Suppressor macrophage (primary cell): ENCODE measurements at regions not wholly inside any gene's neighbourhood (a gene's known extent, or its start where the extent isn't known, plus 50 kb on each side); places are given as distances from the start of the nearest gene placed in this dataset.
"Not testable (repeated sequence)": the region's sequence is repeated elsewhere in the genome, so short reads cannot be mapped to it uniquely, and the experiment has no call there.

Experiments
- DNase-seq, 4 experiments: peaks; one replicate each; pipeline ENCODE4 v3.0.0-alpha.2; 2020 to 2022

DNA sequence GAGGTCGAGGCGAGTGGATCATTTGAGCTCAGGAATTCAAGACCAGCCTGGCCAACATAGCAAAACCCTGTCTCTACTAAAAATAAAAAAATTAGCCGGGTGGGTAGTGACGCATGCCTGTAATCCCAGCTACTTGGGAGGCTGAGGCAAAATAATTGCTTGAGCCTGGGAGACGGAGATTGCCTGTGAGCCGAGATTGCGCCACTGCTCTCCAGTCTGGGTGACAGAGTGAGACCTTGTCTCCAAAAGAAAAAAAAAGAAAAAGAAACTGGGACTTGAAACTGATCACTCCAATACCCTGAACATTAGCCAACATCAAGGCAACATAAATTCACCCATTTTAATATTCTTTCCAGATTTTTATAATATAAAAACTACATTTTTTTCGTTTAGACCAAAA lies 874.6 kb upstream of the MBL2 start:
- not testable (repeated sequence) for DNase-seq

DNA sequence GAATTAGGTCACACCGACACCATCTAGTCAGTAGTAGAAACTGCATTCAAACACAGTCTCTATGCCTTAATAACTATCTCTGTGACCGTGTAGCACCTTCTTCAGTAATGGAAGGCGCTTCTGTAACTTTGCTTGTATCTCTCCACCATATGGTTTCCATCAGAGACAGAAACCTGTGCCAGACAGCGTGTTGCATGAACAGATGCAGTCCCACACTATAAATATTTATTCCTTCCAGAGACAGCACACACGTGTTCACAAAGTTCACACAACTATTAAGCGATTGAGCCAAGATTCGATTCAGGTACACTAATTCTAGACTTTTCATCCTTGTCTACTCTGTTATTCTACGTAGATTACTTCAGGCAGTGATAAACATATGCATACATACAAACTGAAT lies 873.9 kb upstream of the MBL2 start:
- DNase-seq = no peak

DNA sequence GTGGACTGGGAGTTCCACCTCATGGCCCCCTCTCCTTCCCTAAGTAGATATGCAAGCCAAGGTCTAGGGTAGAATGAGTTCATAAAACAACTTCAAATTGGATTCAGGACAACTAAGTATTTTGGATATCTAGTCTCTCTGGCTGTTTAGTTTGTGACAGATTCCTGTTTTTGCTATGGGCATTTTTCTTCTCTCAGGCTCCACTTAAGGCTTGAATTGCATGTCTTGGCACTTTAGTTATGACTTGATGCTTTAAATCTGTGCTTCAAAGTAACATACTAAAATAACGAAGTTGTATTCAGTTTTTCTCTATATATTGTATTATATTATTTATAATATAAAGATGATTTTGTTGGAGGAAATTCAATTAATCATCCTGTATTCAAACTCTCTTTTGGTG lies 873.4 kb upstream of the MBL2 start:
- no peak for DNase-seq

DNA sequence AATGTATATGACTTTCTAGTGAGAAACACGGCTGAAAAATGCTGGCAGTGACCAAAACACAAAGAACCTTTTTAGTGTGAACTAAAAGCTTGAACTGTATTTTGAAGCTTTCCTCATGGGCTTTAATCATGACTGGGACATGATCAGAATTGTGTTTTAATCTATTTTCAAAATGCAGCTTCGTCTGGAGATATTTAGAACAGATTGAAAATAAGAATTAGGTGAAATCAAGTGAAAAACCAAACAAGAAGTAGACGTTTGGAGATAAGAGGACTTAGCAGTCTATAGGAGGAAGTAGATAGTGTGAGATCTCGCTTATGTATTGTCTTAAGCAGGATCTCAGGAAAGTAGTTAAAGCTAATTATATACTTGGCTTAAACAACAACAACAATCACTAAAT lies 865.4 kb upstream of the MBL2 start:
- DNase-seq = peak in 1 of 4 experiments; percentile 1

DNA sequence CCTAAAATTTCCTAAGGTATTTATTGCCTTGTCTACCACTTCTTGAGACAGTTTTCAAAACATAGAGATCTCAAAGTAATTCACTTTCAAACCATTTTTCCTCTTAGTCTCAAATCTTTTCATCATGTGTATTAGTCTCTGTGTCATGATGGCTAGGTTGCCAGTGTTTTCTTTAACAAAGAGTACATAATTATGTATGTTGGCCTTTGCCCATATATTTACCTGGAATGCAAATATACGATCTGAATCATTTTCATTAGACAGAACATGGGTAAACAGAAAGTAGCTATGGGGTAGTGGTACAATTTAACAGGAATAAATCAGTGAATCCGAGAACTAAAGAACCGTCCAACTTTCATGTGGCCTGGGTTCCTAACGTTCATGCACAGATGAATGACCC lies 852.1 kb upstream of the MBL2 start:
- DNase-seq = no peak

DNA sequence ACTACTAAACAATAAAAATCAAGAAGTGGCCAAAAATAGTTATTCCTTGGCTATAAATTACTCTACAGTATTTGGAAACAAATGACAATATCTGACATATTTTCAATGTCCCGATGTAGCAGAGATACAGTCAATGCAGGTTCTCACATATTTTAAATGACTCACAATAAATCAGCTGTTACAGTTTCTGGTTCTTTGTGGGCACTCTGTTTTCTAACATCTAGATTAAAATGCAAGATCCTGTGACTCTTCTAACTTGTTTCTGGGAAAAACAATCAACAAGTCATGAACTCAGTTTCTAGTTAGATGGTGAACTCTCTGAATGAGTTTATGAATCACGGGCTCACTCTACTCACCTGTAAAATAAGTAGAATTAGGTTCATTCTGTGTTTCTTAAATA lies 849.6 kb upstream of the MBL2 start:
- DNase-seq = no peak

DNA sequence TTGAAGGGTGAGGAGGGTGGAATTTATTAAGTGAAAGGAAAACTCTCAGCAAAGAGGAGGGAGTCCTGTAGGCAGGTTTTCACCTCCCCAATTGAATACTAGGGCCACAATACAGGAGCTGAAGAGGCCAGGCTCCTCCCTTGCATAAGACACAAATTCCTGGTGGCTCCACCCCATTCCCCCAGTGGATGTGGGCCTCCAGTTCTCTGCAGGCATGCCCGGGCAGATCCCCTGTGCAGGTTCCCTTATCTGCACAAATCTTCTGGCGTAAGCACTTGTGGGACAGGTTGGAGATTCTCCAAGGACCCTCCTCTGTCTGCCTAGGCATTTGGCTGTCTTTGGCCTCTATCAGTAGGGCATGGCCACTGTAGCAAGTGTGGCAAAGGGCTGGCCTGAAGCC lies 847.1 kb upstream of the MBL2 start:
- no peak for DNase-seq

DNA sequence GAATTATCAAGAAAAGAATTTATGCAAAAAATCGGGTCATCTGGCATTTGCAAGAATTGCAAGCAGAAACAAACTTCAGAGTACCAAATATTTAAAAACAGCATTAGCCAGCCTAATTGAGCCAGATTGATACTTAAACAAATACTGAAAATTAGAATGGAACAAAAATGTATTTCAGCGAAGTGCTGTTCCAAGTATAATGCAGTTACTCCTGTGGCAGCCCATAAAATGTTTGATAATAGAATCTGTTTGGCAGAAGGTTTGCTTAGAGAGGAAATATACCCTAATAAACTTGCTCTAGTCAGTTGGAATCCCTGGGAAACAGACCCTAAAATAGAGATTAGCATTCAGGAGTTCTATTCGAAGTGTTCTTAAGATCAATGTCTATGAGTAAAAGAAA lies 835.1 kb upstream of the MBL2 start:
- no peak for DNase-seq

DNA sequence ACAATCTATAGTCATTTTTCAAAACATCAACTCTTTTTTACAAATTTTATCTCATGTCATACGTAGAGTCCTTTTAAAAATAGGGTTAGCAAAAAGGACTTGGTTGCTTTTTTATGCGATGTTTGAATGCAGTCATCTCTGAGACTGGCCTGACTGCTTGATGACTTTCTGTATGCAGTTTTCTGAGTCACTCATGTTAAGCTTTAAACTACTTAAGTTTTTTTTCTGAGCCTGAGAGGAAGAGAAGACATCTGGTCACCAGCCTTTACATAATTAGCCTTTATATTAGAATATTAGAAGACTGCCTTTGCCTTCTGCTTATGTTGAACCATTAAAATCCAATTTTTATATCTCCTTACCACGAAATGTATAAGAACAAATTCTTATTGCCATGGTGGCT lies 834.4 kb upstream of the MBL2 start:
- DNase-seq = no peak

DNA sequence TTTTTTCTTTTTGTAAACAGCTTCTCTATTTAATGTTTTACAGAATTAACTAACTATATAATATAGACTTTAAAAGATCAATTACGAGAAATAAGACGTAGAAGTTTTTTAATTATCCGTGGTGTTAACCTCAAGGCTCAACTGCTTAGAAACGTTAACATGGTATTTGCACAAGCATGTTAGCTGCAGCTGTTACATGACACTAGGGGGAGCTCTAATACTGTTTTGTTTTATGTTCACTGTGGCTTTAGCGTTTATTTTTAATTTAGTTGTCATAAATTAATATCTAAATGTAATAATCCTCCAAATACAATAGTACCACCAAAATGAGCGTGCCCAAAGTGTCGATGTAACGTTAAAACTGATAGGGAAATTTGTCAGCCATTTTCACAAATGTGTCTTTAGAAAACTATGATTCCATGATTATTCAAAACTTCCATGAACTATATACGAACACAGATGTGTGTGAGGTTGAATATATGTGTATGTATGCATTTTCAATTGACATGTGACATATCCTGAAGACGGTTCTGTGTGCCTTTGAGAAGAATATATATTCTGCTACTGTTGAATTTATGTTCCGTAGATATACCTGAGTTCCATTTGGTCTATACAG lies 828.8 kb upstream of the MBL2 start:
- peak; percentile 17 to 73 (median 39) for DNase-seq

DNA sequence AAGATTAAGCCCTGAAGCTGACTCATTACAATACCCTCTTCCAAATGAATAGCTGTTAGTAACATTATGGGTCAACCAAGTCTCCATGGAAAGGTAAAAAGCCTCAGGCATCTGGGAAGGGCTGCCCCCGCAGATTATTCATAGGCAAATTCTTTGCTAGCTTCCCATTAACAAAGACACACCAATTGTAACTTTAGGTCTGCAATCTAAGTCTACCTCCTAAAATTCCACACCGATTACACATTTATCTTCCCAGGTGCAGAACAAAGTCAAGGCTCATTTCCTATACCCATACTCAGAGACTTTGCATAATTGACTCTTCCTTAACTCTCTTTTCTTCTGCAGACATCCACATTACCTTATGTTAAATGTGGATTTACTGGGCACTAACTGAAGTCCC lies 826.3 kb upstream of the MBL2 start:
- DNase-seq = no peak

DNA sequence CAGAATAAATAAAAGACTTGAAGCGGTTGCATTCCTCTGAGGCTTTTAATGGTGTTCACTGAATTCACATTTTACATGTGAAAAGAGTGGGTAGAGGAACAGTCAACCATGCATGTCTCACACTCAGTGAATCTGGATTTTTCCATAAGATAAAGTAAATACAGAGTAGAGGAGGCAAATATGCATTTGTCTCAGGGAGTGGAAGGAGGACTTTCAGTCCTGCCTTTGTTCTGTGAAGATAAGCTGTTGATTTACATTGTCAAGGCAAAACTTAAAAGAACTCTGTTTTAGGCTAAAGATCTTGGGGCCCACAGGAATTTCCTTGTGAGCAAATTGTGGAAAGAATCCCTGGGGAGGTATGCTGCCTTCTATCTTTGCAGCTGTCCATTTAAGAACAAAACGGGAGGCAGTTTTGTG lies 825.3 kb upstream of the MBL2 start:
- DNase-seq = no peak

DNA sequence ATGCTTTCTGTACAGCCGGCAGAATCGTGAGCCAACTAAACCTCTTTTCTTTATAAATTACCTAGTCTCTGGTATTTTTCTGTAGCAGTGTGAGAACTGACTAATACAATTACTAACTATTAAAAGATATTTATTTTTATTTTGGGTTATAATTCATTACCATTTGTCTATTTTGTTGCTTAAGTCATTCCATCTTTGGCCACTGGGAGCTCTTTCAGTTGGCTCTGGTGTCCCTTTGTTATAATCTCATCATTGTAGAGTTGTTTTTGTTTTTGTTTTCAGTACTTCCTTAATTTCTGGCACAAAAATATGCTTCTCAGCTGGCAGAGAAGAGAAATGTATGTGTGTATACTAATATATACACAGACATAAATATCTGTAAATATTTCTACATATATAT lies 807.9 kb upstream of the MBL2 start:
- no peak for DNase-seq

DNA sequence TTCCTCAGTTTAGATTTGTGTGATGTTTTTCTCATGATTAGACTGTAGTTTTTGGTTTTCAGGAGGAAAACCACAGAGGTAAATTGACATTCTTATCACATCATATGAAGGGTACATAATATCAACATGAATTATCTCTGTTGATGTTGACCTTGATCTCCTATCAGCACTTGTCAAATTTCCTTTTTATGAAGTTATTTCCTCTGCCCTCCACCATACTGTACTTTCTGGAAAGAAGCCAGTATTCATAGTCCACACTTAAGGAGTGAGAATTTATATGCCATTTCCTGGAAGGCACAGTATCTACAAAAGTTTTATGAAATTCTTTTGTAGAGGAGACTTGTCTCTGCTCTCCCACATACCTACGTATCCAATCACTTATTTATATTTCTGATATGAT lies 807.2 kb upstream of the MBL2 start:
- DNase-seq = no peak

DNA sequence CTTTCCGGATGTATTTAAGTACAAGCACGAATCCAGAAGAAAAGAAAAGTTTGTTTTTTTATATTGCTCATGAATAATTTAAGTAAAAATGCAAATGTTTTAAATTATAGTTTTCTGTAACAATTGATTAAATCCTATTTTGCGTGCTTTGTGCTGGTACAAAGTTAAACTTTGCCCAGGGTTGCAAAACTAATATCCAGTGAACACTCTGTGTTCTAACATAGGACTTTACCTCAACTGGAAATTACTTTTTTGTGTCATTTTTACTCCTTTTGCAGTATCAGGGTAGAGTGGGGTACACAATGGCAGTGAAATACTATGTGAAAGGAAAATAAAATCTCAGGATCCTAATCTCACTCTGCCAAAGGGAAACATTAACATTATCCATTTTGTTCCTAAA lies 801.4 kb upstream of the MBL2 start:
- DNase-seq = no peak

DNA sequence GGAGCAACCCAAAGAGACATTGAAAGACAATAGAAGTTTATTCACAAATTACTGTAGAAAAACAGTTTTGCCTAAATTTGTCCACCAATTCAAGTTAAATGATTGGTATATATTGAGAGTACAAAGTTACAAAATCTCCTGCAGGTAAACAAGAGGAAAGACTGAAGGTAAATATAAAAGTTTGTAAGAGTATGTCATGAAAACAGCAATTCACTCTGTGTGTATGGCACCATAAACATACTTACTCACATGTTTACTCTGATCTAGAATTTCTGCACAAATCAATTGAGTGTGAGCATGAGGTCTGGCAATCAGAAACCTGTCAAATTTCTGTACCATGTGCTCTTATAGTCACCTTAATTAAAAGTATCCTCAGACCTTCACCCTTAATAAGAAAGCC lies 800.9 kb upstream of the MBL2 start:
- no peak for DNase-seq

DNA sequence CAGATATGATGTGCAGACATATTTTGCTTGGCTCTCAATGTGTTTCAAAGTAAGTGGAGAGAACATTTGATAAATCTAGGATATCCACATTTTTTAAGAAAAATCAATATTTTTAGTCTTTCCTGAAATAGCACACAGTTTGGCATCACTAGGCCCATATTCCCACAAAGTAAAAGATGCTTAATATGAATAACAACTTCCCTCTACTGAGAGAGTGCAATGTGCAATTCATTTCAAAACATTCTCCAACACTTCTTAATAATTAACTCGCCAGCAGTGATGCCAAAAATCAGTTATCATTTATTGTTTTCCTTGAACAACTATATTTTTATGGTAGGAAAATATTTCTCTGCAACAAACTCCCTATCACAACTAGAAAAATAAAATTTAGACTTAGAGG lies 800.2 kb upstream of the MBL2 start:
- no peak for DNase-seq

DNA sequence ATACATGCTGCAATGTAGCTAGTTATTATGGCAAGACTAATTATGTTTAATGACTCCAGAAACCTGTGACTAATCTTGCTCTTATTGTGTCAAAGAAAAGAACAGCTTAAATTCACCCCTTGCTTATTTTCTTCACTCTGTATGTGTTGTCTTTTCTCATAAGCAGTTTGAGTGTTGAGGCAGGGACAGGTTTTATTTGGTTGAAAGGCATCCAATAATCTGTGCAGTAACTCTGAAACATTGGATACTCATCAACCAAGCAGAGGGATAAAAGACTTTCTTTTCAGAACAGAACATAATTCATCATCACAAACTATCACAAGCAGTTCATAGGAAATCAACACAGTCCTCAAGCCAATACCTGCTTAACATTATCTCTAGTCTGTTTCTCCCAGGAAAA lies 797.6 kb upstream of the MBL2 start:
- no peak for DNase-seq

DNA sequence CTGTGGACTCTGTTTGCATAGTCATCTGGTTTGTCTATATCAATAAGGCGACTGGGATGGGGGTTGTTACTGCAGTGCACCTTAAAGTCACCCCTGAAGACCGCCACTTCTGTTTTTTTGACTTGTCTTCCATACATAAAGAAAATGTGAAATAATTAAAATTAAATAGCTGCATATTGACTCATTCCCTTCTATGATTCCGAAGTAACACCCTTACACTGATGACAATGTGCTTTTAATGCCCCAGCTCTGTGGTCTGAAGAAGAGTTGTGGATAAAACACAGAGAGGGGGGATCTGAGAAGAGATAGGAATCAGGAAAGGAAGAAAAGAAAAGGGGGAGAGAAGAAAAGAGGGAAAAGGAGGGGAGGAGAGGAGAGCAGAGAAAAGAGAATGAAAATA lies 796.9 kb upstream of the MBL2 start:
- no peak for DNase-seq

DNA sequence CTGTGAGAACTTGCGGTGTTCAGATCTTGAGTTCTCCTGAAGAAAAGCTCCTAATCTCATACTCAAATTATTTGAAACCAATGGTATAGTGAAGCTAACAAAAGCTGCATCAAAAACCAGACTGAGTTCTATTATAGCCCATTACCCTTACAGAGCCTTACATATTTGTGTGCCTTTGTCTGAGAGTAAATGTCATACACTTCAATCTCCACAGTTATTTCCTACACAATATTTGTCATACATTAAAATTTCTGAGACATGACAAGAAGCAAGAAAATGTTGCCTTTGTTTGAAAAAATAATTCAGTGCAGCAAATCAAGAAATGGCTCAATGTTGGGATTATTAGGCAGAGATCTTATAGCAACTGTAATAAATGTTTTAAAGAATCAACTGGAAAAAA lies 776.1 kb upstream of the MBL2 start:
- DNase-seq = no peak

DNA sequence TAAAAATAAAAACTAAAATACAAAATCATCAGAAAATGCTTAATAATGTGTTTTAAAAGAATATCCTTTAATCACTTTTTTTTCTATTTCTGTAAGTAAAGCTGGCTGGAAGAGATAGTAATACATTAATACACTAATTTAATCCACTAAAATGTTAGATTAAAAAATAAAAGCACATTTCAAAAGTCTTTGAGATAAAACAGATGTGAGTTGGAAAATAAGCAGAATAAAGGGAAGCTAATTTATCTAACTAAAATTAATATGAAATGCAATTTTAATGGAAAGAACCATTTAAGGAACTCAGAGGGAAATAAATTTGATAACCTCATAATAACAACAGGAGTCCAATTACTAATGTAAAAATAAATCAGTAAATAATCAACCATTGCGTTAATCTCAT lies 774.8 kb upstream of the MBL2 start:
- DNase-seq = no peak

DNA sequence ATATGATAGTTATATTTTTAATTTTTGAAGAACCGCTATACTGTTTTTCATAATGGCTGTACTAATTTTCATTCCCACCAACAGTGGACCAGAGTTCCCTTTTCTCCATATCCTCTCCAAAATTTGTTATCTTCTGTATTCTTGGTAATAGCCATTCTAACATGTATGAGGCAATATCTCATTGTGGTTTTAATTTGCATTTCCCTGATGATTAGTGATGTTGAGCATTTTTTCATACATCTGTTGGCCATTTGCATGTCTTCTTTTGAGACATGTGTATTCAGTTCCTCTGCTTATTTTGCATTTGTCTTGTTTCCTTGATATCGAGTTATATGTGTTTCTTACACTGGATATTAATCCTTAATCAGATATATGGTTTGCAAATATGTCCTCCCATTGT lies 770.8 kb upstream of the MBL2 start:
- no peak for DNase-seq

DNA sequence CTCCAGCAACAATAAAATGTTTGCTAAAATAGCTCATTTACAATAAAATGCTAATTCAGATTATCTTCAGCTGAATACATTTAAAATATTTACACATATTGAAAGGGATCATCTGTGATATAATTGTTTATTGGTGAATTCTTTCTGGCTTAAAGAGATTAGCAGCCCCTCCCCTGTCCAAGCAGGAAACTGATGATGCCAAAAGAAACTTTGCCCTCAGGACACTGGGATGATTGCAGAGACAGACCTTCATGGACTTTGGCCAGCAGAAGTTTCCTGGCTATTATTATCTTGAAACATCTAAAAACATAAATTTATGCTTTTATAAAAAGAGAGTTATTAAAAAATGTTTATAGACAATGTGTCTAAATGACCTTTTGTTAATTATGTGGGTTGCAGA lies 764.9 kb upstream of the MBL2 start:
- no peak for DNase-seq

DNA sequence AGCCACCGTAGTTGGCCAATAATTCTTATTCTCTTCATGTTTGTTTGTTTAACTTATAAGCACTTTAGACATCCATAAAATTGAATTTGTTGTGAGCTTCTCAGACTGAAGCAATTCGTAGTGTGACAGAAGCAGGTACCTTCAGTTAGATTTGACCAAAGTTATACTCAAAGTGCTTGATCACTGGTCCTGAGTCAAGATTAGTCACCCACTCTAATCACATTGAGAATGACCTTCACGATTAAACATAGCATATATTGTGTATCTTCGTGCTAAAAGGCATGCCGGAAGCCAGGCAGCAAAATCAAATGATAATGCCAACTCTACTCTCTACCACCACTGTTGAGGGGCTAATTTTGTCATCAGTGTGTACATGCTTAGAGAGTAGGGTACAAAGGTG lies 763.7 kb upstream of the MBL2 start:
- no peak for DNase-seq

DNA sequence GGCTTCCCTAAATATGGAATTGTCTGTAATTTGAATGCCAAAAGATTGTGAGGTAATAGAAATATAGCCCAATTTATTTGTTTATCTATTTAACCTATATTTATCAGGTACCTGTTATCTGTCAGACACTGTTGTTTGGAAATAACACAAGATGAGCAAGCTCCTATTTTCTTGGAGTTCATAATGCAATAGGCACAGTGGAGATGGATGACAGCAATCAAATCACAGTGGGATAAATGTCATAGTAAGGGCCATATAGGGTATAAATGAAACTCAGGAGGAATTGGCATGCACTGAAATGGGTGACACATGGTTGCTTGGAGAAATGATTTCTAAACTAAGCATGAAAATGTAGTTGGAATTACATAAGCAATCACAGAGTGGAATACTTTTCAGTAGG lies 761.8 kb upstream of the MBL2 start:
- no peak for DNase-seq

DNA sequence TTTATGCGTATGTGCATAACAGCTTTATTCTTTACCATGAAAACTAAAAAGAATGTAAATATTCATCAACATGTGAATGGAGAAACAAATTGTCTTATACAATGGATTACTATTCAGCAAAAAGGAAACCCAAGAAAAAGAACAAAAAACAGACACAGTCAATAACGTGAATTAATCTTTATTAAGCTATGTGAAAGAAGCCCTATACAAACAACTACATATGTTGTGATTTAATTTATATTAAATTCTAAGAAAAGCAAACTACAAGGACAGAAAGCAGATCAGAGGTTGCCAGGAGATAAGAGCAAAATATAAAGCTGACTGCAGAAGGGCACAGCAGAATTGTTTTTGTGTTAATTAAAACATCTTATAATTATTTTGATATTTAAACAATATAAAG lies 756.4 kb upstream of the MBL2 start:
- DNase-seq = no peak
